H9 (cell line): ENCODE measurements at regions not wholly inside any gene's neighbourhood (a gene's known extent, or its start where the extent isn't known, plus 50 kb on each side); places are given as distances from the start of the nearest gene placed in this dataset.

Experiments
- DNase-seq: peaks from one replicate; pipeline ENCODE4 v3.0.0-alpha.2; 2017
- H2AFZ ChIP-seq: one replicate; pipeline ENCODE4 v1.6.1; 2013; ENCODE audit warnings: mild to moderate bottlenecking, low read length, control low read depth, moderate library complexity
- H2AK5ac ChIP-seq: 2 replicates; pipeline ENCODE4 v1.6.1; 2013; ENCODE audit warnings: low read length, control low read depth, mixed read lengths; ENCODE audit not compliant: insufficient read length
- H2BK120ac ChIP-seq: one replicate; pipeline ENCODE4 v1.6.1; 2013; ENCODE audit warnings: low read depth, mild to moderate bottlenecking, low read length, control low read depth, inconsistent platforms; ENCODE audit not compliant: poor library complexity, severe bottlenecking
- H2BK12ac ChIP-seq: 2 replicates; pipeline ENCODE4 v1.6.1; 2013; ENCODE audit warnings: low read length, control low read depth, mixed read lengths, low read depth; ENCODE audit not compliant: insufficient read length
- H2BK15ac ChIP-seq: 2 replicates; pipeline ENCODE4 v1.6.1; 2013; ENCODE audit warnings: low read depth, low read length, control low read depth
- H2BK20ac ChIP-seq: one replicate; pipeline ENCODE4 v1.6.1; 2013; ENCODE audit warnings: low read depth, mild to moderate bottlenecking, low read length, control low read depth, inconsistent platforms; ENCODE audit not compliant: poor library complexity, severe bottlenecking
- H2BK5ac ChIP-seq: 2 replicates; pipeline ENCODE4 v1.6.1; 2013; ENCODE audit warnings: low read length, control low read depth, mixed read lengths; ENCODE audit not compliant: insufficient read length
- H3K14ac ChIP-seq: 2 replicates; pipeline ENCODE4 v1.6.1; 2013; ENCODE audit warnings: low read length, control low read depth; ENCODE audit not compliant: insufficient read depth
- H3K18ac ChIP-seq: 2 replicates; pipeline ENCODE4 v1.6.1; 2013; ENCODE audit warnings: low read depth, mild to moderate bottlenecking, mixed read lengths, low read length, control low read depth; ENCODE audit not compliant: insufficient read length
- H3K23ac ChIP-seq: 2 replicates; pipeline ENCODE4 v1.6.1; 2013; ENCODE audit warnings: low read length, control low read depth, mixed read lengths, low read depth; ENCODE audit not compliant: insufficient read length
- H3K23me2 ChIP-seq: 2 replicates; pipeline ENCODE4 v1.6.1; 2013; ENCODE audit warnings: low read depth, mild to moderate bottlenecking, mixed read lengths, low read length, control low read depth; ENCODE audit not compliant: insufficient read length, poor library complexity, severe bottlenecking
- H3K27ac ChIP-seq: 2 replicates; pipeline ENCODE4 v1.5.1; 2013; ENCODE audit warnings: low read length, control low read depth, mixed read lengths, low read depth; ENCODE audit not compliant: insufficient read length
- H3K27me3 ChIP-seq: 2 replicates; pipeline ENCODE4 v1.6.1; 2013; ENCODE audit warnings: low read length, control low read depth, inconsistent platforms; ENCODE audit not compliant: insufficient read depth
- H3K4ac ChIP-seq: 2 replicates; pipeline ENCODE4 v1.6.1; 2013; ENCODE audit warnings: low read depth, mild to moderate bottlenecking, control low read depth, inconsistent platforms, low read length, moderate library complexity
- H3K4me1 ChIP-seq: 2 replicates; pipeline ENCODE4 v1.6.1; 2013; ENCODE audit warnings: low read length, control low read depth, inconsistent platforms; ENCODE audit not compliant: insufficient read depth
- H3K4me2 ChIP-seq: 2 replicates; pipeline ENCODE4 v1.6.1; 2013; ENCODE audit warnings: low read length, control low read depth, mixed read lengths; ENCODE audit not compliant: insufficient read length, insufficient read depth
- H3K56ac ChIP-seq: 2 replicates; pipeline ENCODE4 v1.6.1; 2013; ENCODE audit warnings: low read depth, mild to moderate bottlenecking, mixed read lengths, low read length, control low read depth; ENCODE audit not compliant: insufficient read length
- H3K79me1 ChIP-seq: 2 replicates; pipeline ENCODE4 v1.6.1; 2013; ENCODE audit warnings: low read depth, mild to moderate bottlenecking, moderate library complexity, low read length, control low read depth, inconsistent platforms; ENCODE audit not compliant: insufficient read depth, poor library complexity, severe bottlenecking
- H3K79me2 ChIP-seq: 2 replicates; pipeline ENCODE4 v1.6.1; 2013; ENCODE audit warnings: low read length, control low read depth, inconsistent platforms; ENCODE audit not compliant: insufficient read depth
- H3K9ac ChIP-seq: 2 replicates; pipeline ENCODE4 v1.6.1; 2013; ENCODE audit warnings: low read length, control low read depth, mixed read lengths; ENCODE audit not compliant: insufficient read length; ENCODE audit errors: extremely low read depth
- H3K9me3 ChIP-seq: one replicate; pipeline ENCODE4 v1.6.1; 2013; ENCODE audit warnings: low read depth, low read length, inconsistent platforms; ENCODE audit not compliant: control insufficient read depth
- H3T11ph ChIP-seq: one replicate; pipeline ENCODE4 v1.6.1; 2013; ENCODE audit warnings: mild to moderate bottlenecking, low read length, control low read depth, inconsistent platforms
- H4K20me1 ChIP-seq: one replicate; pipeline ENCODE4 v1.6.1; 2013; ENCODE audit not compliant: control insufficient read depth, insufficient read length, insufficient read depth
- H4K5ac ChIP-seq: 2 replicates; pipeline ENCODE4 v1.6.1; 2013; ENCODE audit warnings: low read depth, mild to moderate bottlenecking, mixed read lengths, low read length, control low read depth; ENCODE audit not compliant: insufficient read length
- H4K8ac ChIP-seq: replicated peaks from 2 replicates; pipeline ENCODE4 v1.6.1; 2013; ENCODE audit warnings: low read length, control low read depth, mixed read lengths, low read depth; ENCODE audit not compliant: insufficient read length
- H4K91ac ChIP-seq: 2 replicates; pipeline ENCODE4 v1.6.1; 2013; ENCODE audit warnings: low read depth, mild to moderate bottlenecking, moderate library complexity, mixed read lengths, low read length, control low read depth; ENCODE audit not compliant: insufficient read length
- H3K27ac Mint-ChIP-seq, 3 experiments: 2 replicates in 2 of 3; 3 replicates in 1 of 3; pipeline ENCODE4 v1.8.0; 2020 to 2021; ENCODE audit warnings: mixed read lengths in 3 of 3, mild to moderate bottlenecking in 1 of 3, moderate library complexity in 1 of 3
- H3K27me3 Mint-ChIP-seq: 2 replicates; pipeline ENCODE4 v1.8.0; 2021; ENCODE audit warnings: low read depth, mild to moderate bottlenecking, moderate library complexity, mixed read lengths
- H3K36me3 Mint-ChIP-seq, 3 experiments: 2 replicates in 2 of 3; 3 replicates in 1 of 3; pipeline ENCODE4 v1.8.0; 2020 to 2021; ENCODE audit warnings: low read depth in 3 of 3, mixed read lengths in 3 of 3; ENCODE audit not compliant: insufficient read depth in 1 of 3
- H3K4me1 Mint-ChIP-seq, 2 experiments: 2 replicates each; pipeline ENCODE4 v1.8.0; 2020; ENCODE audit warnings: mixed read lengths in 2 of 2
- H3K4me3 Mint-ChIP-seq, 2 experiments: 2 replicates in 1 of 2; 3 replicates in 1 of 2; pipeline ENCODE4 v1.8.0; 2020 to 2021; ENCODE audit warnings: mild to moderate bottlenecking in 2 of 2, mixed read lengths in 2 of 2, moderate library complexity in 1 of 2
- H3K9me3 Mint-ChIP-seq, 2 experiments: 2 replicates in 1 of 2; 3 replicates in 1 of 2; pipeline ENCODE4 v1.8.0; 2020; ENCODE audit warnings: mild to moderate bottlenecking in 2 of 2, mixed read lengths in 2 of 2, moderate library complexity in 1 of 2
- CTCF ChIP-seq: fragments of 200-600 bp; sonication (generic); conservative IDR thresholded peaks from 3 replicates; pipeline ENCODE4 v1.8.0; 2021; ENCODE audit warnings: antibody characterized with exemption, mild to moderate bottlenecking
- WGBS: extraction: QIAGEN DNeasy Blood & Tissue Kit; methylation state at CpG from one replicate; pipeline ENCODE4 v1.1.7; 2013; ENCODE audit warnings: missing lambda C conversion rate, low lambda C conversion rate, mixed read lengths; ENCODE audit not compliant: insufficient read length; ENCODE audit errors: extremely low coverage; 5-methylcytosine and 5-hydroxymethylcytosine counted together

- H2BK5ac ChIP-seq: no peak overlapping the region
- TF ChIP-seq CTCF: no peak
- WGBS: no CpG with 5 or more reads among the region's 1 CpG
These were observed 2067.3 kb upstream of the AGA start for GRCh38 chr4:179509489-179509888.

More at GRCh38 chr4:179509489-179509888, 2067.3 kb upstream of the AGA start:
- Histone ChIP-seq H3K4ac (no peak overlapping the region), H4K91ac (no peak overlapping the region), H3T11ph (no peak overlapping the region), H3K18ac (no peak overlapping the region), H3K4me2 (no peak overlapping the region), H3K27me3 (no peaks in the 10 kb centered on the region), H2AK5ac (no peak overlapping the region), H3K56ac (no peak overlapping the region), H3K4me1 (no peaks in the 10 kb centered on the region), H3K9ac (no peak overlapping the region), H2BK12ac (no peak overlapping the region), H3K23ac (no peak overlapping the region), H2BK120ac (no peak overlapping the region), H3K27ac (no peak overlapping the region), H3K79me2 (no peaks in the 10 kb centered on the region), H4K20me1 (no peaks in the 10 kb centered on the region), H2AFZ (no peak overlapping the region), H4K5ac (no peak overlapping the region), H2BK20ac (no peak overlapping the region), H4K8ac (no peak overlapping the region), H2BK15ac (no peak overlapping the region), H3K23me2 (no peaks in the 10 kb centered on the region), H3K14ac (no peak overlapping the region), H3K9me3 (no peaks in the 10 kb centered on the region), H3K79me1 (no peaks in the 10 kb centered on the region)
- no peak for DNase-seq
- H3K36me3 Mint-ChIP-seq: no peaks in the 10 kb centered on the region; a peak in 1 of 7 replicates
- peaks cover 5 to 6% of the 10 kb centered on the region in 2 experiments; a peak in 2 of 4 replicates for H3K4me1 Mint-ChIP-seq
- H3K27me3 Mint-ChIP-seq: no peaks in the 10 kb centered on the region
- H3K4me3 Mint-ChIP-seq: no peak overlapping the region
- peaks cover 0 to 2% of the 10 kb centered on the region in 2 experiments; a peak in 3 of 5 replicates for H3K9me3 Mint-ChIP-seq
- H3K27ac Mint-ChIP-seq: no peak overlapping the region
